Activated T-cell treated with anti-CD3 and anti-CD28 coated beads for 24 hours (primary cell): ENCODE measurements at regions not wholly inside any gene's neighbourhood (a gene's known extent, or its start where the extent isn't known, plus 50 kb on each side); places are given as distances from the start of the nearest gene placed in this dataset.
"Not testable (repeated sequence)": the region's sequence is repeated elsewhere in the genome, so short reads cannot be mapped to it uniquely, and the experiment has no call there.

Experiments used
- DNase-seq: peaks from one replicate; pipeline ENCODE4 v3.0.0-alpha.2; 2020; ENCODE audit warnings: low read depth

- DNase-seq = no peak
Measured at GRCh38 chr7:68399991-68400590, 1198.2 kb upstream of the AUTS2 start.

GRCh38 chr7:68400783-68401182 lies 1197.5 kb upstream of the AUTS2 start:
- no peak for DNase-seq

DNA sequence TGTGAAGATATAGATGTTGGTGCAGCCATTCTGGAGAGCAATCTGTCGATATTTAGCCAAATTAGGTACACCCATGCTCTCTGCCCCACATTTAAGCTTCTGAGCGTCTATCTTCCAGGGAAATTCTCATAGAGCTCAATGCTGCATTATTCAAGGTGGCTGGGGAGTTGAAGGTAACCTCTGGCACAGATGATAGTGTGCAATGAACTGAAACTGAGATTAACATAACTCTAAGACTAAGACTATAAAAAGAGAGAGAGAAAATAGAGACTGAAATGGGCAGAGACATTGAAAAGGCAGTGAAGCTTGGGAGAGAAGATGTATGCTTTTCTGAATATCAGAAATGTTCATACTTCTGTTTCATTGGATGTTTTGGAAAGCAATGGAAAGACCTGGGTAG lies 1197.0 kb upstream of the AUTS2 start:
- no peak for DNase-seq

GRCh38 chr7:68406480-68406879 lies 1191.8 kb upstream of the AUTS2 start:
- DNase-seq = no peak

- DNase-seq = no peak
Measured at GRCh38 chr7:68407460-68407859, 1190.8 kb upstream of the AUTS2 start.

GRCh38 chr7:68408873-68409272 lies 1189.4 kb upstream of the AUTS2 start:
- DNase-seq = no peak

GRCh38 chr7:68409851-68410250 lies 1188.4 kb upstream of the AUTS2 start:
- no peak for DNase-seq

- DNase-seq = not testable (repeated sequence)
Measured at GRCh38 chr7:68410693-68411092, 1187.6 kb upstream of the AUTS2 start.

- no peak for DNase-seq
Measured at GRCh38 chr7:68411742-68412141, 1186.5 kb upstream of the AUTS2 start.

DNA sequence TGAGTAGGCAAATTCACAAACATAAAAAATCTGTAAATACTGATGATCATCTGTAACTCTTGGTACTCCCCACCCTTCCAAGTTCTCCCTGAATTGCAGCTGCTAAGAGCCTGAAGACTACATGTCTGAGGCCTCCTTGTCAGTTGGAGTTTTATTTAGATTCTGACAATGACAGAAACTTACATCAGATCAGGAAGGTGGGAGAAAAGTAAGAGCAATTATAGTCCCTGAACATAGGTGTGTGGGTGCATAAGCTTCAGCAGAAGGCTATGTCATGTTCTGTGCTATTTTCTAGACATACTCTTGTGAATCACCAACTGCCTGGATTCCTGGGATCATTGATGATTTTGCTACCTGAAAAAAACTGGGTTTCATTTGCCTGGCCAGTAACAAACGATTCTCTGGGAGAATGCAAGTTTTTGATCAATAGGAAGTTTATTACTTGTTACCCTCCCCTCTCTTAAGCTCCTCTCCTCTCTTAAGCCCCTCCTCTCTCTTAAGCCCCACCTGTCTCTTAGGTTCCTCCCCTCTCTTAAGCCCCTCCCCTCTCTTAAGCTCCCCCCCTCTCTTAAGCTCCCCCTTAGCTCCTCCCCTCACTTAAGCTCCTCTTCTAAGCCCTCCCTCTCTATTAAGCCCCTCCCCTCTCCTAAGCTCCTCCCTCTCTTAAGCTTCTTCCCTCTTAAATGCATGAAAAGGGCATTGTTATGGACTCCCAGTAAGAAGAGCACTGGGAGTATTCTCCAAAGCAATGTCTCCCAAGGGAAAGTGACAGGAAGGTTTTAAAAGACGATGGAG lies 1183.4 kb upstream of the AUTS2 start:
- no peak for DNase-seq

DNA sequence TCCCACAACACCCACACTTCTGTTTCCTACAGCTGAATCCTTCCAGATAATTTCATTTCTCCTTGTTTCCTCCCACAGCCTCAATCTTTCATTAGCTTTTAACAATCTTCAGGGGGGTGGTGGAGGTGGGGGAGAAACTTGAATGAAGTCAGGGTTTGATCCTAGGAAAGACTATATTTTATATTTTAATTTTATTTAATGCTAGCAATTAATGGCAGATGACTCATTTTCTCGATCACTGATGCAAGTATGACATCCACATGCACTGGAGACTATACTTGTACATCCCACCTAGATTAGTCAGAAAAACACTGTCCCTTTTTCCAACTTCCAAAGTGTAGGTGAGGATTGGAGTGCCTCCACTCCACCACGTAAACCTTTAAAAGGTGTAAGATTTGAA lies 1181.3 kb upstream of the AUTS2 start:
- no peak for DNase-seq

DNA sequence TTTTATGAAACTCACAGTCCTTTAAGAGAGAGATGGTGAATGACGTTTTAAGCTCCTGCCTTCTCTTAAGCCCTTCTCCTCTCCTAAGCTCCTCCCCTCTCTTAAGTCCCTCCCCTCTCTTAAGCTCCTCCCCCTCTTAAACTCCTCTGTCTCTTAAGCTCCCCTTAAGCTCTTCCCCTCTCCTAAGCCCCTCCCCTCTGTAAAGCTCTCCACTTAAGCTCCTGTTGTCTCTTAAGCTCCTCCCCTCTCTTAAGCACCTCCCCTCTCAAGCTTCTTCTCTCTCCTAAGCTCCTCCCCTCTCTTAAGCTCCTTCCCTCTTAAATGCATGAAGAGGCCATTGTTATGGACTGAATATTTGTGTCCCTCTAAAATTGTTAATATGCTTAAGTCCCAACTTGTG lies 1180.6 kb upstream of the AUTS2 start:
- DNase-seq = no peak

- DNase-seq = no peak
Measured at GRCh38 chr7:68420342-68421192, 1177.7 kb upstream of the AUTS2 start.

DNA sequence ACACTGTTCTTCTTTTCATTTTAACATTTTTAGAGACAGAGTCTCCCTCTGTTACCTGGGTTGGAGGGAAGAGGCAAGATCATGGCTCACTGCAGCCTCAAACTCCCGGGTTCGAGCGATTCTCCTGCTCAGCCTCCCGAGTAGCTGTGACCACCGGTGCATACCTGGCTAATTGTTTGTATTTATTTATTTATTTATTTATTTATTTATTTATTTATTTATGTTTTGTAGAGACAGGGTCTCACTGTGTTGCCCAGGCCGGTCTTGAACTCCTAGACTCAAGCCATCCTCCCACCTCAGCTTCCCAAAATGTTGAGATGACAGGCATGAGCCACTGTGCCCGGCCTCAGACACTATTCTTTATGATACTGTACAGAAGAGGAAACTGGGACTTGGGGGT lies 1176.6 kb upstream of the AUTS2 start:
- no peak for DNase-seq

DNA sequence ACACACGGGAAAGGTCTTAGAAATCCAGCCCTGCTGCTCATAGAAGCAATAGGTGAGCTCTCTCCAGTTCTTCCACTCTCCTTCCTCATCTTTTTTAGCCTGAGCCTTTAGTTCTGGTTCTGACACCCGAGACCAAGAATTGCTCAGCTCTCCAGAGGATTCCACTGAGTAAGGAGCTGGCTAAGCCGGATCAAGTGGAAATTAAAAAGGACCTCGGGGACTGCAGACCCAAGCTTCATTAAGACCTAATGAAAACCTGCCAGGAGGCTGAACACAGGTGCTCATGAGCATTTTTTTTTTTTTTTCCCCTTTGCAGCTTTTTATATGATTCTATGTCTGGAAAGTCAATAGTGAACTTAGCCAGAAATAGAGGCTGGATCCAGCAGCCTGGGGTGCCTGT lies 1176.0 kb upstream of the AUTS2 start:
- no peak for DNase-seq

DNA sequence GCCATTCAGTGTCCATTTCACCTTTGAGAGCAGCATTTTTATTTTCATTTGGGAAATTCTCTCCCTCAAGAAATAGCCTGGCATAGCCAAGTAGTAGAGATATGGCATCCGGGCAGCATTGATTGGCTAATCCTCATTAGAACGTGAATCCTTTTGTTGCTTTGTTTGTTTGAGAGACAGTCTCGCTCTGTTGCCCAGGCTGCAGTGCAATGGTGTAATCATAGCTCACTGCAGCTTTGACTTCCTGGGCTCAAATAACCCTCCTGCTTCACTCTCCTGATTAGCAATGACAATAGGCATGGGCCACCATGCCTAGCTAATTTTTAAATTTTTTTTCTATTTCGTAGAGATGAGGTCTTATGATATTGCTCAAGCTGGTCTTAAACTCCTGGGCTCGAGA lies 1174.9 kb upstream of the AUTS2 start:
- DNase-seq = no peak

DNA sequence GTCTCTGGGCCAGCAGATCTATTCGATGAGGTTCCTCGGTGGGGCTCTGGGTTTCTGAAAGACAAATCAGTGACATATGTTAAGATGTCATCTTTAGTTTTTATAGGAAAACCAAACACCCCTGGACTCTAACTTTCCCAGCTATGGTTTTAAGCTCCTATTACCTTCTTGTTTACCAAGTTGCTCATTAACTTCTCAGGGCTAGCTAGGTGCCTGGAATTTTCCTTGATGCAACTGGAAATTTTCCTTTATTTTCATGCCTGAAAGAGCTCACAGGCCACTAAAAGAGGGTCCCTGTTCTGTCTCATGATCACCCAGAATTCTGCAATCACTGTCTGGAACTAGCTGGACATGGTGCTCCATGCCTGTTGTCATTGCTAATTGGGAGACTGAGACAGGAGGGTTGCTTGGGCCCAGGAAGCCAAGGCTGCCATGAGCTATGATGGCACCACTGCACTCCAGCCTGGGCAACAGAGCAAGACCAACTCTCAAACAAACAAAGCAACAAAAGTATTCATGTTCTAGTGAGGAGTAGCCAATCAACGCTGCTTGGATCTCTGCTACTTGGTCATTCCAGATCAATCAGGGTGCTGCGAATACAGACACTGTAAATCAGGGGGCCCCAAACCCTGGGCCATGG lies 1173.5 kb upstream of the AUTS2 start:
- DNase-seq = no peak

DNA sequence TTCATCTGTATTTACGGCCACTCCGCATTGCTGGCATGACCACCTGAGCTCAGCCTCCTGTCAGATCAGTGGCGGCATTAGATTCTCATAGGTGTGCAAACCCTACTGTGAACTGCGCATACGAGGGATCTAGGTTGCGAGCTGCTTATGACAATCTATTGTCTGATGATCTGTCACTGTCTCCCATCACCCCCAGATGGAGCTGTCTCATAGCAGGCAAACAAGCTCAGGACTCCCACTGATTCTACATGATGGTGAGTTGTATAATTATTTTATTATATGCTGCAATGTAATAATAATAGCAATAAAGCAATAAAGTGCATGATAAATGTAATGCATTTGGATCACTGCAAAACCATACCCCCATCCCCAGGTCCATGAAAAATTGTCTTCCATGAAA lies 1172.9 kb upstream of the AUTS2 start:
- DNase-seq = no peak

GRCh38 chr7:68429411-68430117 lies 1168.7 kb upstream of the AUTS2 start:
- no peak for DNase-seq

DNA sequence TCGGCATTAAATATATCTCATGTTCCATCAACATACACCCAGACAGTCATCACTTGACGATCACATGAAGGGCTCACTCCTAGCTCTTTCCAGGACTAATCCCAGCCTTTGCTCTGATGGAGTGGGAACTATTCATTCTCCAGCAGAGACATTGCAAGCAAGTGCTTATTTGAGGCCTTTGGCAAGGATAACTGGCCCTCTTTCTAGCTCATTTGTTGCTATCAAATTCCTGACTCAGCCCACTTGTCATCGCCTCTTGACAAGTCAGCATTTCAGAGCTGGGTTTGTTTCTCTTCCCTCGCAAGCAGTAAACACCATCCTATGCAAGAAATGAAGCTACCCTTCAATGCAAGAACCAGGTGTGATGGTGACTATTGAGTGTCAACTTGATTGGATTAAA lies 1165.7 kb upstream of the AUTS2 start:
- no peak for DNase-seq

- DNase-seq = no peak
Measured at GRCh38 chr7:68433462-68434070, 1164.7 kb upstream of the AUTS2 start.
